ENCODE measurements at regions not wholly inside any gene's neighbourhood (a gene's known extent, or its start where the extent isn't known, plus 50 kb on each side); places are given as distances from the start of the nearest gene placed in this dataset.

- DNase-seq = peak; percentile 23
These were observed 114.5 kb upstream of the GADL1 start for GRCh38 chr3:31008994-31009393.

DNA sequence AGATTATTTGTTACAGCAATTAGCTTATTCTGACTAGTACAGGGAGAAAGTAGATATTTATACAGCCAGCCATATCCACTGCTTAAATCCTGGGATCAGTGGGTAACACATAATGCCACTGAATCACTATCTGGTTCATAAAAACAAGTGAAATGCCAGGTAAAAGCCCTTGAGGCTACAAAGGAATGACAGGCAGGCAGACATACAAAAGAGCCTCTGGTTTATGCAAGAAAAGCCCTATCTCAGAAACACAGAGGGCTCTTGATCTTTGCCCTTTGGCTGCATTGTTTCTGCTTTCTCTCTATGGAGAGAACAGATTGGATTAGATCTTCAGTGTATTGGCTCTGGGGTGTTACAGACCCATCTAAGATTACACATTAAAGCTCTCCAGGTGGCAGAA is 115.4 kb upstream of the GADL1 start:
- DNase-seq = no peak

DNA sequence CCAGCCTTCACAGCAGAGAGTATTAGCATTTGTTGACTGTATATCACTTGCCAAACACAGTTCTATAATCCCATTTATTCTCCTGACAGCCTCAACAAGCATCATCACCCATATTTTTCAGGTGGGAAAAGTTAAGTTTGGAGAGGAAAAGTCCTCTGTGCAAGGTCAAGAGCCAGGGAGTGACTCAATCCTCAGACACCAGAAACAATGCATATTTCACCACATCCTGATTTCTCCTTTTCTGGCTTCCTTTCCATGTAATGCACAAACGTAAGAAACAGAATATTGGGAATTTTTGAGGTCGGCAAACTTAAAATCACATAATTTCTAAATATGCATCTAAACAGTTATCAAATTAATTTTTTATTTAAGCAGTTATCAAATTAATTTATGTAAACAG is 116.0 kb upstream of the GADL1 start:
- no peak for DNase-seq

DNA sequence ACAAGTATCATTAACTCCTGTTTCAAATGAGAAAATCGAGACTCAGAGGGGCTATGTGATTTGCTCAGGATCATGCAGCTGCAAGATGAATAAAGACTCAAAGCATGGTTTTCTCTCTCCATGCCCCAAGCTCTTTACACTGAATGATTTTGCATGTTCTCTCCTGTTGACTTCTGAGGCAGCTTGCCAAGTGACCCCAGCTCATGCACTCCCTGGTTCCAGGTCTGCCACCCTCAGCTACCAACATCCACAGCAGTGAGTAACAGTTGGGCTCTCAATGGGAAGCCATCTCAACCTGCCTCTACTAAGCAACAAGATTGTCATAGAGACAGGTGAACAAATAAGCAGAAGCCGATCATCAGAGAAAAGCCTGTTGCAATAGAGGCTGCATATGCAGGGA is 116.9 kb upstream of the GADL1 start:
- no peak for DNase-seq

- DNase-seq = no peak
These were observed 118.6 kb upstream of the GADL1 start for GRCh38 chr3:31013090-31013489.

- DNase-seq = no peak
These were observed 119.4 kb upstream of the GADL1 start for GRCh38 chr3:31013843-31014242.

DNA sequence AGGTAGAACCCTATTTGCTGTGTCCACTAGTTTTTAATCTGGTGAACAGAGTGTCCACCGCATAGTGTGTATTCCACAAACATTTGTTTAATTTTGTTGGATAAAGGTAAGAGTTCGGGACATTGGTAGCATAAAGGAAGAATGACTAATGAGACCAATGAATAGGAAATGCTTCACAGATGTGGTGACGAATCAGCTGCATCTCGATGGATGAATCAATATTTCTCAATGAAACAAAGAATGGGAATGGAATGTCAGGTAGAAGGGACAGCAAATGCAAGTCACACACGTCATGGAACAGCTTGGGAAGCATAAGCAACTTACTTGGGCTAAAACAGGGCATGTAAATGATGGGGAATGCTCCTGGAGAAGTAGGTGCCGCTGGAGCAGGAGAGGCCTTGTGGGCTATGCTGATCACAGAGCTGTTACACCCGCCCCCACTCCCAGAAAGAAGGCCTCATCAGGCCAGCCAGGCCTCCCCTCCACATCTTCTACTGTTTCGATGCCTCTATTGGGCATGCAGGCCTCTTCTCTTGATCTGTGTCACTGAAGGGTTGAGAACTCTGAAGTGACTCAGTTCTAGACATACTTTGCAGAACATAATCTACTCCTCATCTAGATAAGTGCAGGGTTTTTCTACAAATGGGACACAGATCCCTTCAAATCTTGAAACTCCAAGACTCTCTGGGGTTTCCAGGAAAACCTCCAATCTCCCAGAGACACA is 120.0 kb upstream of the GADL1 start:
- DNase-seq = no peak

- DNase-seq = no peak
These were observed 121.7 kb upstream of the GADL1 start for GRCh38 chr3:31016196-31016595.

DNA sequence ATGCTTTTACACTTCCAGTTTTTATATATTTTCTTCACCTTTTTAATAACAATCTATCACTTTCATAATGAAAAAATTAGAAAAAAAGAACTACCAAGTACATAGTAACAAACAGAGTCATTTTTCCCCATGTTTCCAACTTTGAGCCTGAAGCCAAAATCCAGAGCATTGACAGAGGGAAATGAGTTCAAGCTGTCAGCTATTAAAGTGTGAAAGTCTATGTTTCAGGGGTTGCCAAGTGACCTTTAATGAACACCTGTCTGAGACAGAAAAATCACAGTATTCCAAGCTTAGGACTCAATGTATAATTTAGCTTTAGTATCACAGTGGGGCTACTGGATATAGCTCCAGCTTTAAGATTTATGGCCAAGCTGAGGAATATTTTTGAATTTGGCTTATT is 128.3 kb upstream of the GADL1 start:
- no peak for DNase-seq

- DNase-seq = no peak
These were observed 131.1 kb upstream of the GADL1 start for GRCh38 chr3:31025541-31025940.

DNA sequence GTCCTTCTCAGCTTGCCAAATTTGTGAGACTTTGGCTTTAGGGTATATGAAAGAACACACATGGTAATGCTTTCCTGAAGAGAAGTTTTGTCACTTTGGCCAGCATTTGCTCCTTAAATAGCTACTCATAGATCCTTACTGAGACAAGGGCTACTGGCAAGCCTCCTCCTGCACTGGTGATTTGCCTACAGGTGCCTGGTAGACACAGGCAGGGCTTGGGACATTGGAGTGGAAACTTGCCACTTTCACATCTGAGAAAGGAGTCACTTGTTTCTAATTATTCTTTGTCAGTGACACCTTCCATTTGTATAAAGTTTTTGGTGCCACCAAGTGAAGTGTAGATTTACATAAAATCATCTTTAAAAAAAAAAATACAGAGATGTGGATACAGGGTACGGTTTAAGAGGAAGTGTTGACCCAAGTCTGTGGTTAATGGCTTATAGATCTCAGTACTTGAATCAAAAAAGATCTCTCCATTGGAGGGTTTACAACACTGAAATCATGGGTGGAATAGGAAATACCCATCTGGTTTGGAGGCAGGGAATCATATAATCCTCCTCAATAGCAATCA is 132.8 kb upstream of the GADL1 start:
- no peak for DNase-seq

DNA sequence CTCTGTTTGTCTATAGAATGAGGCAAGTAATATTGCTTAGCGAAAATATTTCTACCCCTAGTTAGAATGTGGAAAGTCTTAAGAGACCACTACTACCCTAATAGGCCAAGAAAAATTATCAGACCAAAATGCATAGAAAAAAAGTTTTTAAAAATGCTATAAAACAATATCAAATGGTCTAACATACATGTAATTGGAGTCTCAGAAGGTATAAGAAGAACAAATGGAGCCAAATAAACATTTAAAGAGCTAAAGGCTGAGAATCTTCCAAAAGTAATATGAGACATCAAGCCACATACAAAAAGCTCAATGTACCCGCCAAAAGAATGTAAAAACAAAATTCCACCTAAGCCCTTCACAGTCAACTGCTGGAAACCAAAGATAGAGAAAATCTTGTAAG is 133.5 kb upstream of the GADL1 start:
- no peak for DNase-seq

- no peak for DNase-seq
These were observed 134.3 kb upstream of the GADL1 start for GRCh38 chr3:31028766-31029165.

DNA sequence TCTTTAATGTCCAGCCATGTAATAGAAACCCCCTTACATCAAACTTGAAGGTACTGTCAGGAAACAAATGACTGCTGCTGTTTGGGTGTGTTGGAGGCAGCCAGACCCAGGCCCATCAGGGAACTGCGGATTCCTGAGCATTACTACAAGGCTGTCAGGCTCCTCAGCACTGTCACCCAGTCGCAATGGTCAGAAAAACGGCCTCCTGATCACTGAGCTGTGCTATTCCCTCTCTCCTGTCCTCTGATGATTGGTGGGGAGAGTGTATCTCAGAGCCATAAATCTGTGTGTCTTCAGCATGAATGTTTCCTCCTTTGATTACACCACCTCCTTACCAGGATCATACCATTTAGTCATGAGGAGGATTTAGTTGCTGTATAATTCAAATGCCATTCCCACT is 135.2 kb upstream of the GADL1 start:
- DNase-seq = peak; percentile 20

GRCh38 chr3:31035681-31036080 is 141.2 kb upstream of the GADL1 start:
- DNase-seq = peak; percentile 62

DNA sequence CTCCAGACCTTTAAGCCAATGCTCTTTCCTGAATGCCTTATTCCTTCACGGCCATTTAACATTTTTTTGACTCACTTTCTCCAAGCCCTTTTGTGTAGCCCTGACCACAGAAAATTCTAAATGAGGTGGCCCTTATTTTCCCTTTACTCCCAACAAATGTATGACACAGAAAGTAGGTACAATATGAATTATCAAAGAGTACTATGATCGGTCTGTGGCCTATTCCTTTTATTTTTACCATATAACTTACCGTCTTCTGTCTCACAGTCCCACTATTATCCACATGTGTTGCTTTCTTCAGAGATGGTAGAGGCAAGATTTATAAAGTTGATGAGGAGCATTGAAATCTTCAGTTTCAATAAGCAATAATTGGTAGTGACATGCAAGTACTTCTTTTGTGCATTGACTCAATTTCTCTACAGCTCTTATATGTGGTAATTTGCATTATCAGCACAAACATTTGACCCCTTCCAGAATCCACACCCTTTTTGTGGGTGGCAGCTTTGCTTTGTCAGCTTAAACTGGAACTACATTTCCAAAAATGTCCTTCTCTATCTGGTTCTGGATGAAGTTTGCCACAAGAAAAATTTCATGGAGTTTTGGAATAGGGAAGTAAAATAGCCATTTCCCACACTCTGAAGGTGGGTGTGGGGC is 143.8 kb upstream of the GADL1 start:
- no peak for DNase-seq

GRCh38 chr3:31039145-31039544 is 144.7 kb upstream of the GADL1 start:
- no peak for DNase-seq

GRCh38 chr3:31041161-31041978 is 146.9 kb upstream of the GADL1 start:
- DNase-seq = peak; percentile 92

GRCh38 chr3:31043184-31043819 is 148.8 kb upstream of the GADL1 start:
- DNase-seq = peak; percentile 41

GRCh38 chr3:31047673-31048072 is 153.2 kb upstream of the GADL1 start:
- no peak for DNase-seq

- DNase-seq = no peak
These were observed 153.7 kb upstream of the GADL1 start for GRCh38 chr3:31048143-31048542.

DNA sequence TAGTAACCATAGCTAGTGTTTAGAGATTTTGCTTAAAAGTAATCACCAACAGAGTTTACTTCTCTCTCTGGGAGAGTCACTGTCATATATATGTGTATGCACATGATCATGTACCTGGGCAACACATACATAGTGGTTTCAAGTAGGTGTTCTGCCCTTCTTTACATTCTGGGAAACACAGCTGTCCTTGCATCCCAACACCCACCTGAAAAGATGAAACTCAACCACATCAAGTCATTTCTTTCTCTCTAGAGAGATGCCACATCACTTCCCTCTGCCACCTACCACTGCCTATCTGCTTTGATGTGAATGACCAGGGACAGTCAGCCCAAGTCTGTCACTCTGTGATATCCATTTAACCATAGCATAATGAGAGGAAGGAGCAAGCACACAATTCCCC is 155.8 kb upstream of the GADL1 start:
- no peak for DNase-seq

GRCh38 chr3:31051226-31051625 is 156.8 kb upstream of the GADL1 start:
- DNase-seq = no peak
